ENCODE measurements at regions not wholly inside any gene's neighbourhood (a gene's known extent, or its start where the extent isn't known, plus 50 kb on each side); places are given as distances from the start of the nearest gene placed in this dataset.
"Not testable (repeated sequence)": the region's sequence is repeated elsewhere in the genome, so short reads cannot be mapped to it uniquely, and the experiment has no call there.

- H3K4me3 ChIP-seq (ENCODE audit: low read length in 2 of 2) = no peak overlapping the region
- no peak overlapping the region for H3K4me3 Mint-ChIP-seq
- peaks cover 0 to 3% (median 0%) of the 10 kb centered on the region in 8 donors for H3K9me3 Mint-ChIP-seq
- intact Hi-C loops (cut with micrococcal nuclease) = no loop called here
- no peaks in the 10 kb centered on the region for H3K4me1 Mint-ChIP-seq
- H3K27ac ChIP-seq (ENCODE audit: low read depth, low read length) = no peak overlapping the region
- no peaks in the 10 kb centered on the region for H3K27me3 ChIP-seq (ENCODE audit: insufficient read depth, low read length)
- no peaks in the 10 kb centered on the region for H3K27me3 Mint-ChIP-seq
- DNase-seq = no peak
- H3K36me3 Mint-ChIP-seq = no peaks in the 10 kb centered on the region
- H3K27ac Mint-ChIP-seq = no peak overlapping the region
- H3K9me3 ChIP-seq (ENCODE audit: control insufficient read depth in 1 of 2, low read length in 2 of 2) = no peaks in the 10 kb centered on the region
- ChIA-PET POLR2A (ENCODE audit: partially characterized antibody) (no interaction called here), CTCF (ENCODE audit: partially characterized antibody) (no interaction called here)
- H3K4me1 ChIP-seq (ENCODE audit: insufficient read depth, low read length) = no peaks in the 10 kb centered on the region
- H3K36me3 ChIP-seq (ENCODE audit: insufficient read depth, low read length) = no peaks in the 10 kb centered on the region
These were observed 124.6 kb downstream of the TUBA3C start for GRCh38 chr13:19056984-19057490.

GRCh38 chr13:19056355-19056880 is 125.2 kb downstream of the TUBA3C start:
- no peak overlapping the region for H3K4me3 Mint-ChIP-seq
- no peak for DNase-seq
- POLR2A ChIA-PET (ENCODE audit: partially characterized antibody) = no interaction called here
- CTCF ChIA-PET (ENCODE audit: partially characterized antibody) = no interaction called here
- no peak overlapping the region for H3K27ac Mint-ChIP-seq
- no peaks in the 10 kb centered on the region for H3K4me1 ChIP-seq (ENCODE audit: insufficient read depth, low read length)
- no peaks in the 10 kb centered on the region for H3K36me3 ChIP-seq (ENCODE audit: insufficient read depth, low read length)
- H3K9me3 Mint-ChIP-seq = peaks cover 0 to 6% (median 0%) of the 10 kb centered on the region in 8 donors
- H3K4me1 Mint-ChIP-seq = no peaks in the 10 kb centered on the region
- H3K27ac ChIP-seq (ENCODE audit: low read depth, low read length) = no peak overlapping the region
- H3K9me3 ChIP-seq (ENCODE audit: control insufficient read depth in 1 of 2, low read length in 2 of 2) = no peaks in the 10 kb centered on the region
- H3K27me3 Mint-ChIP-seq = no peaks in the 10 kb centered on the region
- H3K27me3 ChIP-seq (ENCODE audit: insufficient read depth, low read length) = no peaks in the 10 kb centered on the region
- no peak overlapping the region for H3K4me3 ChIP-seq (ENCODE audit: low read length in 2 of 2)
- intact Hi-C loops (cut with micrococcal nuclease) = no loop called here
- H3K36me3 Mint-ChIP-seq = no peaks in the 10 kb centered on the region

GRCh38 chr13:19055611-19056010 is 126.0 kb downstream of the TUBA3C start:
- intact Hi-C loops (cut with micrococcal nuclease) = no loop called here
- Histone ChIP-seq H3K36me3 (ENCODE audit: insufficient read depth, low read length) (no peaks in the 10 kb centered on the region), H3K27me3 (ENCODE audit: insufficient read depth, low read length) (no peaks in the 10 kb centered on the region), H3K4me1 (ENCODE audit: insufficient read depth, low read length) (no peaks in the 10 kb centered on the region), H3K27ac (ENCODE audit: low read depth, low read length) (no peak overlapping the region), H3K4me3 (ENCODE audit: low read length in 2 of 2) (no peak overlapping the region), H3K9me3 (ENCODE audit: control insufficient read depth in 1 of 2, low read length in 2 of 2) (no peaks in the 10 kb centered on the region)
- H3K27ac Mint-ChIP-seq = no peak overlapping the region
- ChIA-PET POLR2A (ENCODE audit: partially characterized antibody) (no interaction called here), CTCF (ENCODE audit: partially characterized antibody) (no interaction called here)
- no peaks in the 10 kb centered on the region for H3K4me1 Mint-ChIP-seq
- H3K36me3 Mint-ChIP-seq = no peaks in the 10 kb centered on the region
- H3K9me3 Mint-ChIP-seq = peaks cover 0 to 6% (median 0%) of the 10 kb centered on the region in 8 donors
- no peak overlapping the region for H3K4me3 Mint-ChIP-seq
- H3K27me3 Mint-ChIP-seq = no peaks in the 10 kb centered on the region
- no peak for DNase-seq

GRCh38 chr13:19053561-19053960 is 128.1 kb downstream of the TUBA3C start:
- Mint-ChIP-seq H3K27me3 (no peaks in the 10 kb centered on the region), H3K4me3 (no peak overlapping the region), H3K9me3 (peaks cover 0 to 6% (median 0%) of the 10 kb centered on the region in 8 donors), H3K27ac (no peak overlapping the region), H3K36me3 (no peaks in the 10 kb centered on the region), H3K4me1 (no peaks in the 10 kb centered on the region)
- Histone ChIP-seq H3K27ac (ENCODE audit: low read depth, low read length) (no peak overlapping the region), H3K27me3 (ENCODE audit: insufficient read depth, low read length) (no peaks in the 10 kb centered on the region), H3K4me1 (ENCODE audit: insufficient read depth, low read length) (no peaks in the 10 kb centered on the region), H3K36me3 (ENCODE audit: insufficient read depth, low read length) (no peaks in the 10 kb centered on the region), H3K9me3 (ENCODE audit: control insufficient read depth in 1 of 2, low read length in 2 of 2) (no peaks in the 10 kb centered on the region), H3K4me3 (ENCODE audit: low read length in 2 of 2) (no peak overlapping the region)
- POLR2A ChIA-PET (ENCODE audit: partially characterized antibody) = no interaction called here
- intact Hi-C loops (cut with micrococcal nuclease) = no loop called here
- DNase-seq = no peak
- CTCF ChIA-PET (ENCODE audit: partially characterized antibody) = no interaction called here

GRCh38 chr13:19052931-19053330 is 128.7 kb downstream of the TUBA3C start:
- H3K36me3 Mint-ChIP-seq = no peaks in the 10 kb centered on the region
- intact Hi-C loops (cut with micrococcal nuclease) = no loop called here
- H3K9me3 Mint-ChIP-seq = peaks cover 0 to 6% (median 0%) of the 10 kb centered on the region in 8 donors
- H3K4me3 Mint-ChIP-seq = no peak overlapping the region
- H3K27me3 ChIP-seq (ENCODE audit: insufficient read depth, low read length) = no peaks in the 10 kb centered on the region
- H3K27me3 Mint-ChIP-seq = no peaks in the 10 kb centered on the region
- no peaks in the 10 kb centered on the region for H3K4me1 ChIP-seq (ENCODE audit: insufficient read depth, low read length)
- no peak overlapping the region for H3K4me3 ChIP-seq (ENCODE audit: low read length in 2 of 2)
- H3K27ac Mint-ChIP-seq = no peak overlapping the region
- no peak overlapping the region for H3K27ac ChIP-seq (ENCODE audit: low read depth, low read length)
- DNase-seq = no peak
- CTCF ChIA-PET (ENCODE audit: partially characterized antibody) = no interaction called here
- H3K9me3 ChIP-seq (ENCODE audit: control insufficient read depth in 1 of 2, low read length in 2 of 2) = no peaks in the 10 kb centered on the region
- POLR2A ChIA-PET (ENCODE audit: partially characterized antibody) = no interaction called here
- H3K36me3 ChIP-seq (ENCODE audit: insufficient read depth, low read length) = no peaks in the 10 kb centered on the region
- H3K4me1 Mint-ChIP-seq = no peaks in the 10 kb centered on the region

GRCh38 chr13:19052180-19052579 is 129.4 kb downstream of the TUBA3C start:
- H3K9me3 ChIP-seq (ENCODE audit: control insufficient read depth in 1 of 2, low read length in 2 of 2) = no peaks in the 10 kb centered on the region
- ChIA-PET CTCF (ENCODE audit: partially characterized antibody) (no interaction called here), POLR2A (ENCODE audit: partially characterized antibody) (no interaction called here)
- H3K4me3 ChIP-seq (ENCODE audit: low read length in 2 of 2) = no peak overlapping the region
- Mint-ChIP-seq H3K36me3 (no peaks in the 10 kb centered on the region), H3K4me3 (no peak overlapping the region), H3K9me3 (peaks cover 0 to 6% (median 0%) of the 10 kb centered on the region in 8 donors), H3K4me1 (no peaks in the 10 kb centered on the region), H3K27me3 (no peaks in the 10 kb centered on the region), H3K27ac (no peak overlapping the region)
- H3K36me3 ChIP-seq (ENCODE audit: insufficient read depth, low read length) = no peaks in the 10 kb centered on the region
- H3K4me1 ChIP-seq (ENCODE audit: insufficient read depth, low read length) = no peaks in the 10 kb centered on the region
- intact Hi-C loops (cut with micrococcal nuclease) = no loop called here
- H3K27me3 ChIP-seq (ENCODE audit: insufficient read depth, low read length) = no peaks in the 10 kb centered on the region
- DNase-seq = no peak
- no peak overlapping the region for H3K27ac ChIP-seq (ENCODE audit: low read depth, low read length)

- no peak overlapping the region for H3K27ac Mint-ChIP-seq
- Histone ChIP-seq H3K4me3 (ENCODE audit: low read length in 2 of 2) (no peak overlapping the region), H3K4me1 (ENCODE audit: insufficient read depth, low read length) (no peaks in the 10 kb centered on the region), H3K36me3 (ENCODE audit: insufficient read depth, low read length) (no peaks in the 10 kb centered on the region), H3K9me3 (ENCODE audit: control insufficient read depth in 1 of 2, low read length in 2 of 2) (no peaks in the 10 kb centered on the region), H3K27ac (ENCODE audit: low read depth, low read length) (no peak overlapping the region), H3K27me3 (ENCODE audit: insufficient read depth, low read length) (no peaks in the 10 kb centered on the region)
- DNase-seq = no peak
- POLR2A ChIA-PET (ENCODE audit: partially characterized antibody) = no interaction called here
- no peaks in the 10 kb centered on the region for H3K36me3 Mint-ChIP-seq
- no peak overlapping the region for H3K4me3 Mint-ChIP-seq
- CTCF ChIA-PET (ENCODE audit: partially characterized antibody) = no interaction called here
- intact Hi-C loops (cut with micrococcal nuclease) = no loop called here
- H3K27me3 Mint-ChIP-seq = no peaks in the 10 kb centered on the region
- peaks cover 0 to 6% (median 0%) of the 10 kb centered on the region in 8 donors for H3K9me3 Mint-ChIP-seq
- H3K4me1 Mint-ChIP-seq = no peaks in the 10 kb centered on the region
These were observed 130.7 kb downstream of the TUBA3C start for GRCh38 chr13:19050901-19051300.

- H3K4me1 ChIP-seq (ENCODE audit: insufficient read depth, low read length); H3K27ac Mint-ChIP-seq; H3K4me1 Mint-ChIP-seq; H3K9me3 Mint-ChIP-seq; H3K27me3 ChIP-seq (ENCODE audit: insufficient read depth, low read length); H3K27ac ChIP-seq (ENCODE audit: low read depth, low read length); intact Hi-C loops (cut with micrococcal nuclease); H3K27me3 Mint-ChIP-seq; H3K36me3 Mint-ChIP-seq; DNase-seq; H3K36me3 ChIP-seq (ENCODE audit: insufficient read depth, low read length); H3K4me3 Mint-ChIP-seq; H3K9me3 ChIP-seq (ENCODE audit: control insufficient read depth in 1 of 2, low read length in 2 of 2); POLR2A ChIA-PET (ENCODE audit: partially characterized antibody); H3K4me3 ChIP-seq (ENCODE audit: low read length in 2 of 2); CTCF ChIA-PET (ENCODE audit: partially characterized antibody): not testable (repeated sequence)
These were observed 132.0 kb downstream of the TUBA3C start for GRCh38 chr13:19049624-19050023.
